CD4-positive, CD25-positive, alpha-beta regulatory T cell (primary cell): ENCODE measurements at regions not wholly inside any gene's neighbourhood (a gene's known extent, or its start where the extent isn't known, plus 50 kb on each side); places are given as distances from the start of the nearest gene placed in this dataset.

Experiments
- ATAC-seq, 2 donors: fragments of 150-1000 bp; cut with Tn5 transposase; one replicate each; pipeline ENCODE4 v1.10.0; 2021; ENCODE audit warnings: low read depth in 2 of 2, moderate number of reproducible peaks in 2 of 2, moderate library complexity in 1 of 2
- DNase-seq, 3 donors: peaks; one replicate each; pipeline versions ENCODE4 v3.0.0 to v3.0.0-alpha.2; 2012 to 2022; ENCODE audit warnings: mixed read lengths in 1 of 3
- H3K27ac ChIP-seq: one replicate; pipeline ENCODE4 v1.7.0; 2013; ENCODE audit warnings: mild to moderate bottlenecking, low read length; ENCODE audit not compliant: insufficient read depth, poor library complexity, severe bottlenecking
- H3K27me3 ChIP-seq: one replicate; pipeline ENCODE4 v1.7.0; 2013; ENCODE audit warnings: low read length; ENCODE audit not compliant: control insufficient read depth, insufficient read depth
- H3K36me3 ChIP-seq: one replicate; pipeline ENCODE4 v1.7.0; 2013; ENCODE audit warnings: mild to moderate bottlenecking, low read length, moderate library complexity; ENCODE audit not compliant: control insufficient read depth, insufficient read depth
- H3K4me1 ChIP-seq: 2 replicates; pipeline ENCODE4 v1.7.0; 2013; ENCODE audit warnings: mild to moderate bottlenecking, low read length; ENCODE audit not compliant: insufficient read depth, control insufficient read depth, poor library complexity, severe bottlenecking
- H3K4me3 ChIP-seq: one replicate; pipeline ENCODE4 v1.7.0; 2013; ENCODE audit warnings: low read depth, mild to moderate bottlenecking, low read length, moderate library complexity
- H3K9me3 ChIP-seq, 2 experiments: 1 replicate in 1 of 2; 2 replicates in 1 of 2; pipeline ENCODE4 v1.7.0; 2013; ENCODE audit warnings: low read length in 2 of 2, mild to moderate bottlenecking in 1 of 2, moderate library complexity in 1 of 2; ENCODE audit not compliant: control insufficient read depth in 2 of 2
- H3K27ac Mint-ChIP-seq, 3 donors: one replicate each; pipeline ENCODE4 v1.8.0; 2020 to 2022; ENCODE audit warnings: mild to moderate bottlenecking in 3 of 3, mixed read lengths in 3 of 3, moderate library complexity in 2 of 3
- H3K27me3 Mint-ChIP-seq: one replicate; pipeline ENCODE4 v1.8.0; 2022; ENCODE audit warnings: mild to moderate bottlenecking, mixed read lengths
- H3K36me3 Mint-ChIP-seq: one replicate; pipeline ENCODE4 v1.8.0; 2020; ENCODE audit warnings: mixed read lengths
- H3K4me1 Mint-ChIP-seq, 4 donors: one replicate each; pipeline ENCODE4 v1.8.0; 2020 to 2022; ENCODE audit warnings: mixed read lengths in 4 of 4, mild to moderate bottlenecking in 1 of 4
- H3K4me3 Mint-ChIP-seq, 4 donors: one replicate each; pipeline ENCODE4 v1.8.0; 2020 to 2022; ENCODE audit warnings: mild to moderate bottlenecking in 4 of 4, mixed read lengths in 4 of 4, moderate library complexity in 3 of 4
- H3K9me3 Mint-ChIP-seq, 7 donors: one replicate each; pipeline ENCODE4 v1.8.0; 2020 to 2022; ENCODE audit warnings: mixed read lengths in 7 of 7, mild to moderate bottlenecking in 3 of 7, moderate library complexity in 2 of 7

DNA sequence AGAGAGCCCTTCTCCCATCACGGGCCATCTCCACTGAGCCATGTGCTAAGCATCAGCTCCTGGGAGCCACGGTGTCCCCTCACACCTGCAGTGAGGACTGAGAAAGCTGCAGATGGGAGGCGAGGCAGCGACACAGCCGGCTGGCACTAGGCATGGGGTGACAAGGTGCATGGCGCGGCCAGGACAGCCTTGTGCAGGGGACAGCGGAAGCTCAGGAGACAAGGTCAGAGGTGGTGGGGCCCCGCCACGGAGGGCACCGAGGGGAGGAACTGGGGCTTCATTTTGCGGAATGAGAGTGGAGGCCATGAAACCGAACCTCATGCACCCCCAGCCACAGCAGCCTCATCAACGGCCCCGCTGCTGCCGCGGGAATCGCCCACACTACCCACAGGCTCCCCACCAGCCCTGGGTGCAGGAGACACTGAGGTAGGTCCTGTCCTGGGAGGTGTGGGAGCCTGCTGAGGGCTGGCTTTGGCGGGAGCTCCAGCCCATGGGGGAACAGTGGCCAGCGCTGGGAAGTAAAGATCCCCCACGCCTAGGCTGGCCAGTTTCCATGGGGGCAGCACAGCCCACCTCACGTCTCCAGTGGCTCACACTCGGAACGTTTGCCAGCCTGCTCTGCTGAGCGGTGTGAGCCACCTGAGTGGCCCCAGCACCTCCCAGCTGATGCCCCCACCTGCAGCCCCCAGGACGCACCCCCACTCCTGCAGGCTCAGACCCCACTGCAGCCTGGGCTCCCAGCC is 71.2 kb upstream of the INSIG1 start:
- no peak overlapping the region for H3K27ac Mint-ChIP-seq
- no peaks in the 10 kb centered on the region for H3K36me3 Mint-ChIP-seq
- no peak overlapping the region for H3K27ac ChIP-seq
- no peaks in the 10 kb centered on the region for H3K4me1 Mint-ChIP-seq
- DNase-seq, result no peak
- no peaks in the 10 kb centered on the region for H3K27me3 Mint-ChIP-seq
- H3K9me3 Mint-ChIP-seq, result peaks cover 0 to 2% (median 0%) of the 10 kb centered on the region in 7 donors
- no peak overlapping the region for H3K4me3 Mint-ChIP-seq
- H3K27me3 ChIP-seq, result no peaks in the 10 kb centered on the region
- no peaks in the 10 kb centered on the region for H3K36me3 ChIP-seq
- no peak overlapping the region for H3K4me3 ChIP-seq
- ATAC-seq, result peak in 1 of 2 donors; percentile 18
- H3K4me1 ChIP-seq, result no peaks in the 10 kb centered on the region
- H3K9me3 ChIP-seq, result no peaks in the 10 kb centered on the region

- Histone ChIP-seq H3K4me1 (no peaks in the 10 kb centered on the region), H3K9me3 (no peaks in the 10 kb centered on the region), H3K4me3 (no peak overlapping the region), H3K27ac (no peak overlapping the region), H3K27me3 (no peaks in the 10 kb centered on the region), H3K36me3 (no peaks in the 10 kb centered on the region)
- H3K27ac Mint-ChIP-seq, result no peak overlapping the region
- peaks cover 0 to 2% (median 0%) of the 10 kb centered on the region in 7 donors for H3K9me3 Mint-ChIP-seq
- no peak for DNase-seq
- H3K27me3 Mint-ChIP-seq, result no peaks in the 10 kb centered on the region
- H3K4me1 Mint-ChIP-seq, result no peaks in the 10 kb centered on the region
- no peak overlapping the region for H3K4me3 Mint-ChIP-seq
- ATAC-seq, result no peak
- H3K36me3 Mint-ChIP-seq, result no peaks in the 10 kb centered on the region
Measured at GRCh38 chr7:155227004-155227787, 70.5 kb upstream of the INSIG1 start.

DNA sequence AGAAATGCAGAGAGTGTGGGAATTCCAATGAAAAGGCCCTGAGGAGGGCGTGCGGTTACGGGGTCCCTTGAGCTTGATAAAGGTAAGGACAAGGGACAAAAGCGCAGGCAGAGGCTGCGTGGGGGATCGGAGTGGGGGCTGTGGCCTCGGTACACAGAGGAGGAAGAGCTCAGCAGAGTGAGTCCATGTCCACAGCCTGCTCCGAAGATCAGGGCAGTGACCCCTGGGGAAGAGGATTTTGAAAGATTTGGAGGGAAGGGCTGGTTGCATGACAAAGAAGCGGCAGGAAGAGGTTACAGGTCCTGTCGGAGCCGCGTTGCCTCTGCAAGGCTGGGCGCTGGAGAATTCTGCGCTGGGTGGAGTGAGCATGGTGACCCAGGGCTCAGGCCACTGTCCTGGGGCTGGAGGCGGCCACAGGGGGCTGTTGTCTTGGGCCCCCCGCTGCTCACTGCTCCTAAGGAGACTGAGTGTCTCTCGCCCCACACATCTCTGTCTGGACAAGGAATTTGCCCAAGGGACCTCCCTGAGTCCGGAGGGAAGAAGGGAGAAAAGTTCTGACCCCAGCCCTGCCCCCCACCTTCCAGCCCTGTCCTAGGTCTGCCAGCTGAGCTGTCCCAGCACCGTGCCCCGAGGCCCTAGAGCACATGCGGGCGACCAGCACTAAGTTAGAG is 69.8 kb upstream of the INSIG1 start:
- Histone ChIP-seq H3K27ac (no peak overlapping the region), H3K27me3 (no peaks in the 10 kb centered on the region), H3K4me1 (no peaks in the 10 kb centered on the region), H3K36me3 (no peaks in the 10 kb centered on the region), H3K4me3 (no peak overlapping the region), H3K9me3 (no peaks in the 10 kb centered on the region)
- Mint-ChIP-seq H3K27me3 (no peaks in the 10 kb centered on the region), H3K4me3 (no peak overlapping the region), H3K9me3 (peaks cover 0 to 2% (median 0%) of the 10 kb centered on the region in 7 donors), H3K36me3 (no peaks in the 10 kb centered on the region), H3K27ac (no peak overlapping the region), H3K4me1 (no peaks in the 10 kb centered on the region)
- ATAC-seq, result no peak
- no peak for DNase-seq

GRCh38 chr7:155228459-155228845 is 69.2 kb upstream of the INSIG1 start:
- H3K4me3 ChIP-seq, result no peak overlapping the region
- no peak overlapping the region for H3K27ac Mint-ChIP-seq
- no peak overlapping the region for H3K27ac ChIP-seq
- no peaks in the 10 kb centered on the region for H3K27me3 Mint-ChIP-seq
- no peak for DNase-seq
- no peaks in the 10 kb centered on the region for H3K27me3 ChIP-seq
- no peak for ATAC-seq
- H3K4me1 Mint-ChIP-seq, result no peaks in the 10 kb centered on the region
- H3K9me3 Mint-ChIP-seq, result peaks cover 0 to 2% (median 0%) of the 10 kb centered on the region in 7 donors
- H3K9me3 ChIP-seq, result no peaks in the 10 kb centered on the region
- H3K4me3 Mint-ChIP-seq, result no peak overlapping the region
- no peaks in the 10 kb centered on the region for H3K36me3 ChIP-seq
- no peaks in the 10 kb centered on the region for H3K36me3 Mint-ChIP-seq
- no peaks in the 10 kb centered on the region for H3K4me1 ChIP-seq

DNA sequence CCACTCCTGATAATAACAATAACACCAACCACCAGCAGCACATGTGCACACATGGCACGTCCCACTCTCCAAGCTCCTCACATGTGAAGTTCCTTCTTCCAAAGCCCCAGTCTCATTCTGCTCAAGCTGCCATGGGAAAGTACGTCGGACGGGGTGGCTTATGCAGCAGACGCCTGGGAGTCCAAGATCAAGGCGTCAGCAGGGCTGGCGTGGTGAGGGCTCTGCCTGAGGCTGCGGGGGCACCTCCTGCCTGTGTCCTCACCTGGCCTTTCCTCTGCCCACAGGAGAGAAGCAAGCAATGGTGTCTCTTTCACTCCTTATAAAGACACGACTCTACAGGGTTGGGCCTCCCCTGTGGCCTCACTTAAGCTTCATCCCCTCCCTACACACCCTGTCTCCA is 68.8 kb upstream of the INSIG1 start:
- H3K27ac Mint-ChIP-seq, result no peak overlapping the region
- H3K4me3 Mint-ChIP-seq, result no peak overlapping the region

GRCh38 chr7:155229548-155230168 is 68.0 kb upstream of the INSIG1 start:
- Mint-ChIP-seq H3K27ac (peak overlapping the region in 1 of 3 donors; percentile 42), H3K4me1 (no peaks in the 10 kb centered on the region), H3K4me3 (no peak overlapping the region), H3K9me3 (peaks cover 0 to 2% (median 0%) of the 10 kb centered on the region in 7 donors), H3K27me3 (no peaks in the 10 kb centered on the region), H3K36me3 (no peaks in the 10 kb centered on the region)
- no peaks in the 10 kb centered on the region for H3K27me3 ChIP-seq
- ATAC-seq, result no peak
- H3K27ac ChIP-seq, result no peak overlapping the region
- no peaks in the 10 kb centered on the region for H3K9me3 ChIP-seq
- H3K4me3 ChIP-seq, result no peak overlapping the region
- no peak for DNase-seq
- no peaks in the 10 kb centered on the region for H3K36me3 ChIP-seq
- H3K4me1 ChIP-seq, result no peaks in the 10 kb centered on the region

More for the DNA sequence above, 68.8 kb upstream of the INSIG1 start:
- Histone ChIP-seq H3K27ac (no peak overlapping the region), H3K27me3 (no peaks in the 10 kb centered on the region), H3K36me3 (no peaks in the 10 kb centered on the region), H3K4me3 (no peak overlapping the region), H3K4me1 (no peaks in the 10 kb centered on the region), H3K9me3 (no peaks in the 10 kb centered on the region)
- H3K36me3 Mint-ChIP-seq, result no peaks in the 10 kb centered on the region
- no peaks in the 10 kb centered on the region for H3K27me3 Mint-ChIP-seq
- peaks cover 0 to 2% (median 0%) of the 10 kb centered on the region in 7 donors for H3K9me3 Mint-ChIP-seq
- DNase-seq, result no peak
- no peaks in the 10 kb centered on the region for H3K4me1 Mint-ChIP-seq
- no peak for ATAC-seq

- Mint-ChIP-seq H3K9me3 (peaks cover 0 to 2% (median 0%) of the 10 kb centered on the region in 7 donors), H3K4me3 (no peak overlapping the region), H3K27me3 (no peaks in the 10 kb centered on the region), H3K4me1 (no peaks in the 10 kb centered on the region), H3K27ac (no peak overlapping the region), H3K36me3 (no peaks in the 10 kb centered on the region)
- Histone ChIP-seq H3K27ac (no peak overlapping the region), H3K27me3 (no peaks in the 10 kb centered on the region), H3K9me3 (no peaks in the 10 kb centered on the region), H3K4me1 (no peaks in the 10 kb centered on the region), H3K4me3 (no peak overlapping the region), H3K36me3 (no peaks in the 10 kb centered on the region)
- DNase-seq (no peak), ATAC-seq (no peak)
Measured at GRCh38 chr7:155230169-155230593, 67.5 kb upstream of the INSIG1 start.
